Small intestine (tissue), 7 donors: ENCODE measurements at regions not wholly inside any gene's neighbourhood (a gene's known extent, or its start where the extent isn't known, plus 50 kb on each side); places are given as distances from the start of the nearest gene placed in this dataset.

Experiments used
- DNase-seq, 2 donors: peaks; one replicate each; pipeline versions ENCODE4 v3.0.0 to v3.0.0-alpha.2; 2013
- FAIRE-seq: peaks from 2 replicates; lab custom pipeline; 2012; peaks lifted over from hg19 to GRCh38; lab: Jason Lieb, UNC
- H3K27ac ChIP-seq, 3 donors: one replicate each; pipeline ENCODE4 v1.5.1; 2013; ENCODE audit warnings: low read length in 2 of 3, mild to moderate bottlenecking in 2 of 3, control low read depth in 1 of 3, inconsistent platforms in 1 of 3, low read depth in 1 of 3, moderate library complexity in 1 of 3
- H3K27me3 ChIP-seq, 3 donors: one replicate each; pipeline ENCODE4 v1.6.1; 2013; ENCODE audit warnings: low read length in 3 of 3, inconsistent platforms in 1 of 3; ENCODE audit not compliant: control insufficient read depth in 3 of 3, insufficient read depth in 3 of 3
- H3K36me3 ChIP-seq, 3 donors: one replicate each; pipeline ENCODE4 v1.6.1; 2013; ENCODE audit warnings: low read length in 3 of 3, inconsistent platforms in 1 of 3, low read depth in 1 of 3, mild to moderate bottlenecking in 1 of 3, moderate library complexity in 1 of 3; ENCODE audit not compliant: control insufficient read depth in 3 of 3, insufficient read depth in 2 of 3
- H3K4me1 ChIP-seq, 3 donors: one replicate each; pipeline ENCODE4 v1.6.1; 2013; ENCODE audit warnings: low read length in 2 of 3, inconsistent platforms in 1 of 3, low read depth in 1 of 3, mild to moderate bottlenecking in 1 of 3, moderate library complexity in 1 of 3; ENCODE audit not compliant: control insufficient read depth in 3 of 3, insufficient read depth in 2 of 3
- H3K4me3 ChIP-seq, 3 donors: one replicate each; pipeline ENCODE4 v1.5.1; 2013; ENCODE audit warnings: low read length in 3 of 3, control low read depth in 1 of 3, inconsistent platforms in 1 of 3, low read depth in 1 of 3, mild to moderate bottlenecking in 1 of 3, moderate library complexity in 1 of 3
- H3K9me3 ChIP-seq, 2 donors: one replicate each; pipeline ENCODE4 v1.6.1; 2013; ENCODE audit warnings: low read depth in 1 of 2, low read length in 1 of 2; ENCODE audit not compliant: control insufficient read depth in 2 of 2, insufficient read depth in 1 of 2
- WGBS, 3 donors: extraction: QIAGEN DNeasy Blood & Tissue Kit; methylation state at CpG; one replicate each; pipeline ENCODE4 v1.1.7; 2013; 5-methylcytosine and 5-hydroxymethylcytosine counted together
- donor health status: healthy with polysubstance abuse.
- donor health status: control.
- donor health status: control.
- donor health status: Bipolar disorder and iron deficiency.
- donor health status: healthy.

DNA sequence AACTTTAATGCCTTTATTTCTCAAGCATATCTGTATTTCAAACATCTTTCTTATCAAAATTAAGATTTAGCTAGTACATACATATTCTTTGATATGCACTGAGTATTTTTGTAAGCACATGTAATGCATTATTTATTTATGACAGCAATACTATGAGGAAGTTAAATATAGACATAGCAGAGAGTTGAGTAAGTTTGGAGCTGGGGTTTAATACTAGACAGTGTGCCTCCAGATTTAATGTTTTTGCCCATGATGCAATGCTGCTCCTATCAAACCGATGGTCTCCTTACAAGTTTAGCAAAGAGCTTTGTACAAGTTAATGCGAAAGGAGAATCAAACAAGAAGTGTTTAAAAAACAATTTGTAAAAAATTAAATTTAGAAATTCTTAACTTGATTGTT, 826.6 kb upstream of the MGAT4C start:
- WGBS, 3 donors = 84 to 89% (median 86%) methylated on average over 2 of the region's 2 CpGs
- no peak overlapping the region for H3K27ac ChIP-seq
- no peak for DNase-seq
- H3K4me3 ChIP-seq = no peak overlapping the region
- no peak for FAIRE-seq
- H3K9me3 ChIP-seq = no peaks in the 10 kb centered on the region
- no peaks in the 10 kb centered on the region for H3K36me3 ChIP-seq
- no peaks in the 10 kb centered on the region for H3K27me3 ChIP-seq
- no peaks in the 10 kb centered on the region for H3K4me1 ChIP-seq

DNA sequence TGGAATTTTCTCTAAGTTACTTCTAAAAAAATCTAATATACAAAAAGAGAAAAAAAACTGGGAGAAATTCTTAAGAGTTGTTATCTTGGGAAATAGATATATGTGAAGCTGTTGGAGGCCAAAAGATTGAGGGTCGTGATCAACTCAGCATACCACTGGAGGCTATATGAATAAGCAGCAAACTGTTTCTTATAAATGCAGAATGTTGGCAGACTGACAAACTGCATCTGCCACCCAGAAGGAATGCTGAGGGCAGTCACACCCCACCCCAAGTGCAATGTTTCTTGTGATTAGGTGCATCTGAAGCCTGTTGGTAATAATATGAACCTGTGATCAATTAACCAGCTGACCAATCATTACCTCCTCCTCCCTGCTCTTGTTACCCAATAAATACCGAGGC, 818.6 kb upstream of the MGAT4C start:
- Histone ChIP-seq H3K4me1 (no peaks in the 10 kb centered on the region), H3K36me3 (no peaks in the 10 kb centered on the region), H3K4me3 (no peak overlapping the region), H3K27ac (no peak overlapping the region), H3K27me3 (no peaks in the 10 kb centered on the region), H3K9me3 (peaks cover 0 to 8% of the 10 kb centered on the region in 2 donors)
- no peak for DNase-seq
- 67 to 86% (median 78%) methylated on average over 2 of the region's 2 CpGs for WGBS, 3 donors
- no peak for FAIRE-seq

DNA sequence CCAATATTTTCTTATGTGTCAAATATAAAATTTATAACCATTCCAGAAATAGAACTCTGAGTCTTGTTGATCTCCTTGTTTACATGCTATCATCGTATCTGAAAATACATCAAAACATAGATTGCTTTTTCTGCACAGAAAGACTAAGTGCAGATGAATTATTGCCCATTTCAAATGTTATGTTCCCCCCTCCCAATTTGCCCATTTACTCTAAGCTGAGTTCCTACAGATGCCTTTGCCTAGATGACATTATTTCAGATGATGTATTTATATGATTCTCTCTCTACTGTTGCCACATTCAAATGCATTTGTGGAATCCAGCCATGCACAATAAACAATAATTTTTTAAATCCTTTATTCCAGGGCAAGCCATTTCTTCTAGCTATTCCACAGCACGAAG, 810.1 kb upstream of the MGAT4C start:
- Histone ChIP-seq H3K4me1 (no peaks in the 10 kb centered on the region), H3K36me3 (no peaks in the 10 kb centered on the region), H3K4me3 (no peak overlapping the region), H3K9me3 (no peaks in the 10 kb centered on the region), H3K27me3 (no peaks in the 10 kb centered on the region), H3K27ac (no peak overlapping the region)
- 47 to 60% (median 50%) methylated on average over 2 of the region's 2 CpGs for WGBS, 3 donors
- DNase-seq = no peak
- FAIRE-seq = no peak

DNA sequence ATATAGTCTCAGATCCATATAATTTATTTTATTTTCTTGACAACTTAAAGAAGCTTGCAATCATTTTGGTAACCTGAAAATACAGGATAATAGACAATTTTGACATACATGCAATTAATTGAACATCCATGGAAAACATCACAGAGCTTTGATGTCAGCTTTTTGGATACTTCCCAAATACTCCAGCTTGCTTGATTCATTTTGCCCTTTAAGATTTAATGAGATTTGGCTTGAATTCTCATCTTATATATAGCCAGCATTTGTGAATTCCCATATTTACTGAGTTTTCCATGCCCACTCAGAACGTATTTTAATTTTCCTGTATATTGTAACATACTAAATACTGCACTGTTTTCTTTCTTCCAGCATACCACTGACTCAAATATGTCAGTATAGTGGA, 803.0 kb upstream of the MGAT4C start:
- H3K27ac ChIP-seq = no peak overlapping the region
- no peaks in the 10 kb centered on the region for H3K27me3 ChIP-seq
- WGBS, 3 donors = 44 to 63% (median 49%) methylated on average over 1 of the region's 1 CpG
- no peaks in the 10 kb centered on the region for H3K4me1 ChIP-seq
- DNase-seq (no peak), FAIRE-seq (no peak)
- no peaks in the 10 kb centered on the region for H3K9me3 ChIP-seq
- H3K4me3 ChIP-seq = no peak overlapping the region
- H3K36me3 ChIP-seq = no peaks in the 10 kb centered on the region

DNA sequence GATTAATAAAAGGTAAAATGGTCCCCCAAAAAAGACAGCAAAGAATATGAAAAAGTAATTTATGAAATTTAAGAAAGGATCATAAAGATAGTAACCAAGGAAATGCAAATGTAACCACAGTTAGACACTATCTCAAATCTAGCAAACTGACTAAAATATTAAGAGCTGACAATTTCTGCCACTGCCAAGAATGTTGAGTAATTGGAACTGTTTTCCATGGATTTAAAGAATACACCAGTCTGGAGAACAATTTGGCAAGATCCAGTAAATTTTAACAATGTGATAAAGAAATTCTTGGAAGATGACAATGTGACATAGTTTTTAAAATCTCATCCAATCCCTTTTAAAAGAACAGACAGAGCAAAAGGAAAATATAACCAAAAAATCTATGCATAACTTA, 798.0 kb upstream of the MGAT4C start:
- H3K27me3 ChIP-seq = no peaks in the 10 kb centered on the region
- DNase-seq (no peak), FAIRE-seq (no peak)
- H3K9me3 ChIP-seq = no peaks in the 10 kb centered on the region
- H3K4me3 ChIP-seq = no peak overlapping the region
- no peak overlapping the region for H3K27ac ChIP-seq
- no peaks in the 10 kb centered on the region for H3K4me1 ChIP-seq
- no peaks in the 10 kb centered on the region for H3K36me3 ChIP-seq

DNA sequence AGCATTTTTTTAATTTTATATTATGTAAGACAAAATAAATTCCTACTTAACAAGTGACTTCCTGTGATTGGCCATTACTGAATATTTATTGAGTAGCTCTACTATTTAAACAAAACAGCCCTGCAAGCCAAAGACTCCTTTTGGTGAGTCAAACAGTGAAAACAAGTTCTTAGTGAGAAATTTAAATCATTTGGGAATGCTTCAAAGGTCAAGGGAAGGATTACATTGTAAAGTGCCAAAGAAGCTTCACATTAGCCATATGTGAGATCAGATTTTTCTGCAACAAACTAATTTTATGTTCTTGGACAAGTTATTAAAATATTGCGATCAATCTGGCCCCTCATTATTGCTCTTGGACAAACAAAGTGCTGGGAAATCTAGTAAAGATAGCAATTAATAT, 795.4 kb upstream of the MGAT4C start:
- 54 to 83% (median 79%) methylated on average over 1 of the region's 1 CpG for WGBS, 3 donors
- Histone ChIP-seq H3K27me3 (no peaks in the 10 kb centered on the region), H3K27ac (no peak overlapping the region), H3K4me3 (no peak overlapping the region), H3K36me3 (no peaks in the 10 kb centered on the region), H3K4me1 (no peaks in the 10 kb centered on the region), H3K9me3 (no peaks in the 10 kb centered on the region)
- DNase-seq (no peak), FAIRE-seq (no peak)

DNA sequence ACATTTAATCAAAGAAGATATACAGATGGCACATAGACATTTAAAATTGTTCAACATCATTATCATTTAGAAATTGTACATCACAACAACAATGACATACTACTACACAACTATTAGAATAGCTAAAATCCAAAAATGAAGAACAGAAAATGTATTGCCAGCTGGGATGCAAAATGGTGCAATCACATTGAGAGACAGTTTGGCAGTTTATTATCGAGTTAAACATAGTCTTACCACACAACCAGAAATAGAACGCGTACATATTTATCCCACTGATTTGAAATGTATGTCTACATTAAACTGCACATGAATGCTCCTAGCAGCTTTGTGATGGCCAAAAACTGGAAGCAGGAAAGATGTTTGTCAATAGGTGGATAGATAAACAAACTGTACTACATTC, 791.5 kb upstream of the MGAT4C start:
- Histone ChIP-seq H3K27me3 (no peaks in the 10 kb centered on the region), H3K4me1 (no peaks in the 10 kb centered on the region), H3K27ac (no peak overlapping the region), H3K9me3 (no peaks in the 10 kb centered on the region), H3K36me3 (no peaks in the 10 kb centered on the region), H3K4me3 (no peak overlapping the region)
- no peak for FAIRE-seq
- no peak for DNase-seq
- 93 to 96% (median 95%) methylated on average over 3 of the region's 3 CpGs for WGBS, 3 donors

DNA sequence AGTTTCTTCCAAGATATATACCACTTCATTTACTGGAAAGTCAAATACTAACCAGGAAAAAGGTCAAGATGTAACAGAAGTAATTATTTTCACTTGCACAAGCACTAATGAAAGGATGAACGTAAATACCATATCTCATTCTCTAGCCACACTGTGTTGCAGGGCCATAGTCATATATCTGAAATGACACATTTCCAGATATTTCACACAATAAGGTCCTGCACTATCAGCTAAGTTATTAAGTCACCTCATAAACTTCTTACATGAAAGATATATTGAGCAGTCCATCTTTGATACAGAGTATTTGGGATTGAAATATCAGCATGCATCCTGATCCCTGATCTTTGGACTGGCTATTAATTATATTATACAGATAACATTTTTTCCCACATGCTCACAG, 783.3 kb upstream of the MGAT4C start:
- no peak for FAIRE-seq
- Histone ChIP-seq H3K36me3 (no peaks in the 10 kb centered on the region), H3K27me3 (no peaks in the 10 kb centered on the region), H3K4me1 (no peaks in the 10 kb centered on the region), H3K9me3 (no peaks in the 10 kb centered on the region), H3K27ac (no peak overlapping the region), H3K4me3 (no peak overlapping the region)
- no peak for DNase-seq
- WGBS, 3 donors = 20 to 55% (median 24%) methylated on average over 1 of the region's 1 CpG

DNA sequence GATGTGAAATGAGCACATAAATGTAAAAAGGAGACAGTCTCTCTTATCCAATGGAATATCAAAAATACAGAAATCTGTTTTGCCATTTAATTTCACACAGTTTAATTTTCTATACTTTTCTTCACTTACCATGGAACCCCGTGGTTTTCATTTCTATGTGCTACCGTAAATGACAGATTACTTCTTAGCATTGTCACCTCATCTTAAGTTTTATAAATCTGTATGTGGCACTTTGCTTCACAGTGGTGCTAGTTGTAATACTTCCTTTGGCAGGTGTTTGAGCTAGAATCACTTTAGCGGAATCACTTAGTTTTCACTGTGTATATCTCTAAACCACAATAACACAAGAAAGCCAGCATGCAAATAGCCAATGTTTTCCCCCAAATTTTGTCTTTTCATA, 781.9 kb upstream of the MGAT4C start:
- FAIRE-seq (no peak), DNase-seq (no peak)
- Histone ChIP-seq H3K36me3 (no peaks in the 10 kb centered on the region), H3K9me3 (no peaks in the 10 kb centered on the region), H3K27ac (no peak overlapping the region), H3K4me3 (no peak overlapping the region), H3K4me1 (no peaks in the 10 kb centered on the region), H3K27me3 (no peaks in the 10 kb centered on the region)
- 69 to 92% (median 88%) methylated on average over 3 of the region's 3 CpGs for WGBS, 3 donors
